ENCODE measurements at regions not wholly inside any gene's neighbourhood (a gene's known extent, or its start where the extent isn't known, plus 50 kb on each side); places are given as distances from the start of the nearest gene placed in this dataset.

GRCh38 chr9:28332648-28333047 is 759.4 kb upstream of the C9orf72 start:
- no peak overlapping the region for H2AFZ ChIP-seq (ENCODE audit: low read length)
- H3K4me2 ChIP-seq (ENCODE audit: insufficient read depth, insufficient read length, low read length): no peak overlapping the region

More at GRCh38 chr9:28332648-28333047, 759.4 kb upstream of the C9orf72 start:
- Histone ChIP-seq H3K23ac (ENCODE audit: insufficient read length, low read depth, low read length) (no peak overlapping the region), H4K91ac (ENCODE audit: insufficient read length, low read depth, low read length) (no peak overlapping the region), H2BK20ac (ENCODE audit: low read depth, low read length, poor library complexity, severe bottlenecking) (no peak overlapping the region), H3K4ac (ENCODE audit: low read depth, low read length) (no peak overlapping the region), H2BK120ac (ENCODE audit: low read depth, low read length, poor library complexity, severe bottlenecking) (no peak overlapping the region), H3K14ac (ENCODE audit: insufficient read depth, low read length) (no peak overlapping the region), H3K27me3 (ENCODE audit: insufficient read depth, low read length) (no peaks in the 10 kb centered on the region), H3K27ac (ENCODE audit: insufficient read length, low read depth, low read length) (no peak overlapping the region), H3K18ac (ENCODE audit: insufficient read length, low read depth, low read length) (no peak overlapping the region), H2BK5ac (ENCODE audit: insufficient read length, low read length) (no peak overlapping the region), H4K20me1 (ENCODE audit: control insufficient read depth, insufficient read depth, insufficient read length) (no peaks in the 10 kb centered on the region), H3K79me1 (ENCODE audit: insufficient read depth, low read depth, low read length, poor library complexity, severe bottlenecking) (no peaks in the 10 kb centered on the region), H3K9ac (ENCODE audit: extremely low read depth, insufficient read length, low read length) (no peak overlapping the region), H3K4me1 (ENCODE audit: insufficient read depth, low read length) (peaks cover 3% of the 10 kb centered on the region; the same call in 1 of the 2 replicates), H3K79me2 (ENCODE audit: insufficient read depth, low read length) (no peaks in the 10 kb centered on the region), H3T11ph (ENCODE audit: low read length) (no peak overlapping the region), H2BK12ac (ENCODE audit: insufficient read length, low read depth, low read length) (no peak overlapping the region), H2AK5ac (ENCODE audit: insufficient read length, low read length) (no peak overlapping the region), H4K5ac (ENCODE audit: insufficient read length, low read depth, low read length) (no peak overlapping the region), H3K9me3 (ENCODE audit: control insufficient read depth, low read depth, low read length) (no peaks in the 10 kb centered on the region), H3K23me2 (ENCODE audit: insufficient read length, low read depth, low read length, poor library complexity, severe bottlenecking) (no peaks in the 10 kb centered on the region), H2BK15ac (ENCODE audit: low read depth, low read length) (no peak overlapping the region), H3K56ac (ENCODE audit: insufficient read length, low read depth, low read length) (no peak overlapping the region), H4K8ac (replicated peaks; ENCODE audit: insufficient read length, low read depth, low read length) (no peak overlapping the region)
- Mint-ChIP-seq H3K4me1 (peaks cover 16 to 17% of the 10 kb centered on the region in 2 experiments), H3K36me3 (ENCODE audit: insufficient read depth in 1 of 3, low read depth in 3 of 3) (peaks cover 0 to 3% (median 0%) of the 10 kb centered on the region in 3 experiments; a peak in 1 of 7 replicates), H3K4me3 (no peak overlapping the region), H3K9me3 (peaks cover 2 to 3% of the 10 kb centered on the region in 2 experiments; a peak in 4 of 5 replicates), H3K27me3 (ENCODE audit: low read depth) (no peaks in the 10 kb centered on the region), H3K27ac (peak overlapping the region in 1 of 3 experiments; percentile 38; a peak in 1 of 7 replicates)
- DNase-seq: no peak
- TF ChIP-seq, protein P1, sequence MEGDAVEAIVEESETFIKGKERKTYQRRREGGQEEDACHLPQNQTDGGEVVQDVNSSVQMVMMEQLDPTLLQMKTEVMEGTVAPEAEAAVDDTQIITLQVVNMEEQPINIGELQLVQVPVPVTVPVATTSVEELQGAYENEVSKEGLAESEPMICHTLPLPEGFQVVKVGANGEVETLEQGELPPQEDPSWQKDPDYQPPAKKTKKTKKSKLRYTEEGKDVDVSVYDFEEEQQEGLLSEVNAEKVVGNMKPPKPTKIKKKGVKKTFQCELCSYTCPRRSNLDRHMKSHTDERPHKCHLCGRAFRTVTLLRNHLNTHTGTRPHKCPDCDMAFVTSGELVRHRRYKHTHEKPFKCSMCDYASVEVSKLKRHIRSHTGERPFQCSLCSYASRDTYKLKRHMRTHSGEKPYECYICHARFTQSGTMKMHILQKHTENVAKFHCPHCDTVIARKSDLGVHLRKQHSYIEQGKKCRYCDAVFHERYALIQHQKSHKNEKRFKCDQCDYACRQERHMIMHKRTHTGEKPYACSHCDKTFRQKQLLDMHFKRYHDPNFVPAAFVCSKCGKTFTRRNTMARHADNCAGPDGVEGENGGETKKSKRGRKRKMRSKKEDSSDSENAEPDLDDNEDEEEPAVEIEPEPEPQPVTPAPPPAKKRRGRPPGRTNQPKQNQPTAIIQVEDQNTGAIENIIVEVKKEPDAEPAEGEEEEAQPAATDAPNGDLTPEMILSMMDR (conservative IDR thresholded peaks at IDR 0.05): no peak
- no CpG with 5 or more reads among the region's 3 CpGs for WGBS (ENCODE audit: extremely low coverage, insufficient read length, low lambda C conversion rate)

Data from H9 (cell line).